Mesenchymal stem cell (in vitro differentiated cells and primary cell): ENCODE measurements at regions not wholly inside any gene's neighbourhood (a gene's known extent, or its start where the extent isn't known, plus 50 kb on each side); places are given as distances from the start of the nearest gene placed in this dataset.

Experiments used
- DNase-seq: peaks from one replicate; pipeline ENCODE4 v3.0.0-alpha.2; 2013
- H2AFZ ChIP-seq: one replicate; pipeline ENCODE4 v1.6.1; 2013; ENCODE audit warnings: low read depth, mild to moderate bottlenecking, control low read depth, inconsistent platforms, low read length, moderate library complexity
- H2AK5ac ChIP-seq: 2 replicates; pipeline ENCODE4 v1.6.1; 2013; ENCODE audit warnings: low read length, moderate library complexity, mild to moderate bottlenecking, inconsistent platforms; ENCODE audit not compliant: severe bottlenecking
- H2BK120ac ChIP-seq: one replicate; pipeline ENCODE4 v1.6.1; 2013; ENCODE audit warnings: low read depth, mild to moderate bottlenecking, inconsistent platforms, low read length, moderate library complexity
- H2BK12ac ChIP-seq, 2 experiments: one replicate each; pipeline ENCODE4 v1.6.1; 2013; ENCODE audit warnings: inconsistent platforms in 2 of 2, low read length in 2 of 2, mild to moderate bottlenecking in 2 of 2, moderate library complexity in 2 of 2, control low read depth in 1 of 2
- H2BK15ac ChIP-seq: one replicate; pipeline ENCODE4 v1.6.1; 2013; ENCODE audit warnings: mild to moderate bottlenecking, low read depth, inconsistent platforms; ENCODE audit not compliant: poor library complexity, severe bottlenecking
- H2BK5ac ChIP-seq: 2 replicates; pipeline ENCODE4 v1.6.1; 2013; ENCODE audit warnings: low read depth, mild to moderate bottlenecking, low read length, control low read depth, inconsistent platforms; ENCODE audit not compliant: poor library complexity, severe bottlenecking
- H3K14ac ChIP-seq, 2 experiments: one replicate each; pipeline ENCODE4 v1.6.1; 2013; ENCODE audit warnings: inconsistent platforms in 2 of 2, low read length in 2 of 2, control low read depth in 1 of 2, mild to moderate bottlenecking in 1 of 2, moderate library complexity in 1 of 2
- H3K18ac ChIP-seq, 2 experiments: one replicate each; pipeline ENCODE4 v1.6.1; 2013; ENCODE audit warnings: inconsistent platforms in 2 of 2, low read length in 2 of 2, control low read depth in 1 of 2, low read depth in 1 of 2, mild to moderate bottlenecking in 1 of 2
- H3K23ac ChIP-seq, 2 experiments: one replicate each; pipeline ENCODE4 v1.6.1; 2013; ENCODE audit warnings: inconsistent platforms in 2 of 2, low read length in 2 of 2, mild to moderate bottlenecking in 2 of 2, moderate library complexity in 2 of 2, control low read depth in 1 of 2
- H3K27ac ChIP-seq: 2 replicates; pipeline ENCODE4 v1.5.1; 2013; ENCODE audit warnings: mild to moderate bottlenecking, moderate library complexity, low read length, control low read depth, inconsistent platforms; ENCODE audit not compliant: poor library complexity, severe bottlenecking
- H3K27me3 ChIP-seq, 2 experiments: 2 replicates each; pipeline versions ENCODE4 v1.6.1 to v1.7.0; 2013; ENCODE audit warnings: low read length in 2 of 2, mild to moderate bottlenecking in 2 of 2, moderate library complexity in 2 of 2, control low read depth in 1 of 2, inconsistent platforms in 1 of 2; ENCODE audit not compliant: control insufficient read depth in 1 of 2, insufficient read depth in 1 of 2
- H3K36me3 ChIP-seq, 2 experiments: 2 replicates each; pipeline versions ENCODE4 v1.6.1 to v1.7.0; 2013; ENCODE audit warnings: low read length in 2 of 2, control low read depth in 1 of 2, inconsistent platforms in 1 of 2, low read depth in 1 of 2, mild to moderate bottlenecking in 1 of 2; ENCODE audit not compliant: insufficient read depth in 2 of 2, control insufficient read depth in 1 of 2
- H3K4ac ChIP-seq, 2 experiments: one replicate each; pipeline ENCODE4 v1.6.1; 2013; ENCODE audit warnings: inconsistent platforms in 2 of 2, low read length in 2 of 2, mild to moderate bottlenecking in 2 of 2, moderate library complexity in 2 of 2, control low read depth in 1 of 2, low read depth in 1 of 2
- H3K4me1 ChIP-seq: 2 replicates; pipeline ENCODE4 v1.6.1; 2013; ENCODE audit warnings: low read depth, low read length, control low read depth; ENCODE audit not compliant: control insufficient read depth, insufficient read depth
- H3K4me2 ChIP-seq: 2 replicates; pipeline ENCODE4 v1.6.1; 2013; ENCODE audit warnings: low read length, mild to moderate bottlenecking, inconsistent platforms; ENCODE audit not compliant: poor library complexity, severe bottlenecking
- H3K4me3 ChIP-seq, 2 experiments: 2 replicates each; pipeline versions ENCODE4 v1.5.1 to v1.7.0; 2013; ENCODE audit warnings: low read length in 2 of 2, mild to moderate bottlenecking in 2 of 2, control low read depth in 1 of 2, low read depth in 1 of 2; ENCODE audit not compliant: insufficient read depth in 1 of 2
- H3K79me1 ChIP-seq: replicated peaks from 2 replicates; pipeline ENCODE4 v1.6.1; 2013; ENCODE audit warnings: mild to moderate bottlenecking, control low read depth, low read length, inconsistent platforms; ENCODE audit not compliant: poor library complexity, severe bottlenecking
- H3K9ac ChIP-seq: 2 replicates; pipeline ENCODE4 v1.7.0; 2013; ENCODE audit warnings: mild to moderate bottlenecking, low read length, moderate library complexity
- H3K9me3 ChIP-seq: 2 replicates; pipeline ENCODE4 v1.7.0; 2013; ENCODE audit warnings: mild to moderate bottlenecking, low read length; ENCODE audit not compliant: control insufficient read depth
- H4K8ac ChIP-seq: one replicate; pipeline ENCODE4 v1.6.1; 2013; ENCODE audit warnings: inconsistent platforms, mild to moderate bottlenecking, low read length, moderate library complexity
- H4K91ac ChIP-seq: one replicate; pipeline ENCODE4 v1.6.1; 2013; ENCODE audit warnings: mild to moderate bottlenecking, low read length, inconsistent platforms
- WGBS: methylation state at CpG from one replicate; pipeline ENCODE4 v1.1.7; 2013; ENCODE audit warnings: mixed read lengths; 5-methylcytosine and 5-hydroxymethylcytosine counted together

DNA sequence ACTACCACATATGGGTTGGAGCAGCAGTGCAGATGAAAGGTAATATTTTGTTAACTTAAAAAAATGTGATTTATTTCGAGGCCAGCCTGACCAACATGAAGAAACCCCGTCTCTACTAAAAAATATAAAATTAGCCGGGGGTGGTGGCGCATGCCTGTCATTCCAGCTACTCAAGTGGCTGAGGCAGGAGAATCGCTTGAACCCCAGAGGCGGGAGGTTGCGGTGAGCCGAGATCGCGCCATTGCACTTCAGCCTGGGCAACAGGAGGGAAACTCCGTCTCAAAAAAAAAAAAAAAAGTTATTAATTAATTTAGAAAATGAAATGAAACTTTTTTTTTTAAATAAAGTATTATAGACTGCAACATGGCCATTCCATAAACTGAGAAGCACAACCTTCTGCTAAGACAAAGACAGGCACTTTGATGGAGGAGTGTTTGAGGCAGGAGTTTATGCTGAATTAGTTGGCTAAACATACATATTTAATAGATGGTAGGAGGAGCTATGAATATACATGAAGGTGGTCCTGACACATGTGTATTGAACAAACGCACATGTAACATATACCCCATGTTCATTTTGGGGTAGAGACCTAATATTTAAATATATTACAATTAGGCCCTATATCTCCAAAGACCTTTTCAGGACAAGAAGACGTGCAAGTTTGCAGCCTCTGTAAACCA is 1485.3 kb upstream of the MIR17HG start:
- H4K91ac ChIP-seq = no peak overlapping the region
- H3K36me3 ChIP-seq = no peaks in the 10 kb centered on the region
- no peak overlapping the region for H3K27ac ChIP-seq
- no peak overlapping the region for H2BK15ac ChIP-seq
- H3K9me3 ChIP-seq = no peaks in the 10 kb centered on the region
- 97% methylated on average over 8 of the region's 13 CpGs for WGBS
- no peak overlapping the region for H3K9ac ChIP-seq
- H3K23ac ChIP-seq = no peak overlapping the region
- H3K4me3 ChIP-seq = no peak overlapping the region
- H2AK5ac ChIP-seq = no peak overlapping the region
- H3K4me1 ChIP-seq = no peaks in the 10 kb centered on the region
- no peak overlapping the region for H2BK120ac ChIP-seq
- no peak overlapping the region for H3K4ac ChIP-seq
- no peak overlapping the region for H3K18ac ChIP-seq
- no peak overlapping the region for H2BK12ac ChIP-seq
- H2AFZ ChIP-seq = no peak overlapping the region
- DNase-seq = no peak
- no peaks in the 10 kb centered on the region for H3K27me3 ChIP-seq
- H2BK5ac ChIP-seq = no peak overlapping the region
- no peaks in the 10 kb centered on the region for H3K79me1 ChIP-seq
- H3K14ac ChIP-seq = no peak overlapping the region
- no peak overlapping the region for H4K8ac ChIP-seq
- no peak overlapping the region for H3K4me2 ChIP-seq

DNA sequence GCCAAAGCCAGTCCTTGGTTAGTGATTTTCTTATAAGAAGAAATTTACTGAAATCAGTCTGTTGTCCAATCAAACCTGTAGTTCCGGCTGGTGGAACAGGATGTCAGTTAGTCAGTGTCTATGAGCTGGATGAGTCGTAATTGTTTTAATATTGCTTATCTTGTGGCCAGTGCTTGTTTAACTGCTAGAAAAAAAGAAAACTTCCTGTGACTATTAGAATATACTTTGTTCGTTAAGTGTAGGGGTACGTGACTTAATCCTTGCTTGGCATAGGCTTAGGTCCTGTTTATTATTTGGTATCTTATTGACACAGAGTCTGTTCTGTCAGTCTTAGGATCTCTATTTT is 1484.8 kb upstream of the MIR17HG start:
- H3K23ac ChIP-seq = no peak overlapping the region
- DNase-seq = no peak
- no peak overlapping the region for H2AK5ac ChIP-seq
- no peaks in the 10 kb centered on the region for H3K4me1 ChIP-seq
- no peak overlapping the region for H4K91ac ChIP-seq
- H3K79me1 ChIP-seq = no peaks in the 10 kb centered on the region
- 43% methylated on average over 4 of the region's 4 CpGs for WGBS
- H3K27me3 ChIP-seq = no peaks in the 10 kb centered on the region
- no peak overlapping the region for H2AFZ ChIP-seq
- no peak overlapping the region for H2BK120ac ChIP-seq
- no peak overlapping the region for H3K27ac ChIP-seq
- no peak overlapping the region for H3K9ac ChIP-seq
- H3K36me3 ChIP-seq = no peaks in the 10 kb centered on the region
- no peak overlapping the region for H3K18ac ChIP-seq
- H2BK15ac ChIP-seq = no peak overlapping the region
- H3K4me2 ChIP-seq = no peak overlapping the region
- H4K8ac ChIP-seq = no peak overlapping the region
- no peak overlapping the region for H2BK5ac ChIP-seq
- no peak overlapping the region for H3K4me3 ChIP-seq
- no peak overlapping the region for H3K4ac ChIP-seq
- H3K14ac ChIP-seq = no peak overlapping the region
- no peak overlapping the region for H2BK12ac ChIP-seq
- H3K9me3 ChIP-seq = no peaks in the 10 kb centered on the region

DNA sequence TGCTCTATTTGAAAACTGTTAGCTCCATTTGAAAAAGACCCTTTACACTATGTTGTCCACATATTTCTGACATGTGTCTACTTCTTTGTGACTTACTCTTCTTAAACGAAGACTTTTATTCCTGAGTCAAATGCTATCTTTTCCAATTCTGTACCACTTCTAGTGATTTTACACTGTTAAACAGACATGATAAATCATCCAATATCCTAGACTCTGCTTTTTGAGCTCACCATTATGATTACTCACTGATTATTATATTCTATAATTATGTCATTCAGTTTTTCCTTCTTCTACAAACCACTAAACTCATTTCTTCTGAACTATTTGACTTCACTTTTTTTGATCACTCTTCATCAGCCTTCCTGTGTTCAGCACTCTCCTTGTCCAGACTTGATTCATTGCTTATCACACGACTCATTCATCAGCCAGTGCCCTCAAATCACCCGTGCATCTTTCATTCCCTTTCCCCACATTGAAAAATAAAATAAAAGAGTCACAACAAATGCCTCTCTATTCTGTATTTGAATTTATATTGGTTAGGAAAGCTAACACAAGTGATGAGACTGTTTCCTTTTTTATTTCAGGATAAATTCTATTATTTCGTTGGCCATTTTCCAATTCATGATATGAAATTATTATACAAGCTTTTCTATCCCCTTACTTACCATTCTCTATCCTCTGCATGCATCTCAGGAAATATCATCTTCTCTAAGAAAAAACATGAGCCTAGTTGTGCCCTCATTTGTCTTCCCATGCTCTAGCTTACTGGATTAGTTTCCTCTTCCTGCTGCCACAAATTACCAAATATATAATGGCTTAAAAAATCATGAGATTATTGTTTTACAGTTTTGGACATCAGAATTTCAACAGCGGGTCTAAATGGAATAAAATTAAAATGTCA is 1482.1 kb upstream of the MIR17HG start:
- Histone ChIP-seq H2AFZ (no peak overlapping the region), H3K4me1 (no peaks in the 10 kb centered on the region), H3K4ac (no peak overlapping the region), H3K27me3 (no peaks in the 10 kb centered on the region), H3K9me3 (no peaks in the 10 kb centered on the region), H3K9ac (no peak overlapping the region), H3K27ac (no peak overlapping the region), H3K23ac (no peak overlapping the region), H2BK15ac (no peak overlapping the region), H3K36me3 (no peaks in the 10 kb centered on the region), H3K4me3 (no peak overlapping the region), H3K4me2 (no peak overlapping the region), H2BK5ac (no peak overlapping the region), H4K91ac (no peak overlapping the region), H3K79me1 (no peaks in the 10 kb centered on the region), H2BK12ac (no peak overlapping the region), H3K18ac (no peak overlapping the region), H3K14ac (no peak overlapping the region), H2BK120ac (no peak overlapping the region), H2AK5ac (no peak overlapping the region), H4K8ac (no peak overlapping the region)
- DNase-seq = no peak
- WGBS = 93% methylated on average over 4 of the region's 5 CpGs

DNA sequence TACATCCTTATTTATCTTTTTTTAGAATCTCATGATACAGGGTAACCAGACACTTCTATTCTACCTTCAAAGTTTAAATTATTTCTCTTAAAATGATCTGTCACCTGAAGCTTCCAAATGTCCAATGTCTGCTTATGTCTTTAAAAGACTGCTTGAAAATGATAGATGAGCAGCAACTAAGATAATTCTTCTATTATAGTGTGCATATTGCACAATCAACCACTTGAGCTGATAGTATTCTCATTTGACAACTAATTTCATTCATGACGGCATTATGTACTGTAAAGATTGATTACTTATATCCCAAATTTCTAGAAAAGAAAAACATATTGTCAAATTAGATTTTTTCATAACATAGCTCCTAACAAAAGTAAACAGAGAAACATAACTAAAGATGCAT is 1478.2 kb upstream of the MIR17HG start:
- no peak overlapping the region for H3K18ac ChIP-seq
- H3K9ac ChIP-seq = no peak overlapping the region
- no peak overlapping the region for H3K4me3 ChIP-seq
- H2AK5ac ChIP-seq = no peak overlapping the region
- no peak overlapping the region for H2AFZ ChIP-seq
- H3K79me1 ChIP-seq = no peaks in the 10 kb centered on the region
- H3K4me1 ChIP-seq = no peaks in the 10 kb centered on the region
- no peak overlapping the region for H4K8ac ChIP-seq
- WGBS = no CpG with 5 or more reads among the region's 1 CpG
- no peak overlapping the region for H2BK120ac ChIP-seq
- no peak overlapping the region for H3K14ac ChIP-seq
- H2BK5ac ChIP-seq = peak overlapping the region; percentile 57
- DNase-seq = no peak
- no peak overlapping the region for H2BK12ac ChIP-seq
- no peak overlapping the region for H3K27ac ChIP-seq
- no peak overlapping the region for H3K4me2 ChIP-seq
- no peak overlapping the region for H4K91ac ChIP-seq
- no peak overlapping the region for H3K4ac ChIP-seq
- no peaks in the 10 kb centered on the region for H3K27me3 ChIP-seq
- H3K36me3 ChIP-seq = no peaks in the 10 kb centered on the region
- H2BK15ac ChIP-seq = no peak overlapping the region
- no peaks in the 10 kb centered on the region for H3K9me3 ChIP-seq
- no peak overlapping the region for H3K23ac ChIP-seq
